AG09309 (cell line): ENCODE measurements at regions not wholly inside any gene's neighbourhood (a gene's known extent, or its start where the extent isn't known, plus 50 kb on each side); places are given as distances from the start of the nearest gene placed in this dataset.
A peak's percentile ranks its signal among the peaks of the same experiment; 100 is the strongest.

Source experiments
- DNase-seq: peaks from one replicate; pipeline ENCODE4 v3.0.0-alpha.2; 2010; ENCODE audit warnings: low read depth
- H3K4me3 ChIP-seq: 2 replicates; pipeline ENCODE4 v1.5.1; 2011; ENCODE audit warnings: mild to moderate bottlenecking, low read depth, low read length, moderate library complexity; ENCODE audit not compliant: control insufficient read depth
- CTCF ChIP-seq: IDR thresholded peaks from 2 replicates; pipeline ENCODE4 v1.5.1; 2011; ENCODE audit warnings: mild to moderate bottlenecking, low read depth, low read length, inconsistent platforms; ENCODE audit not compliant: insufficient read depth, control insufficient read depth; ENCODE audit errors: missing control alignments

GRCh38 chr12:46084666-46085631 is 94.6 kb upstream of the SCAF11 start:
- no peak overlapping the region for H3K4me3 ChIP-seq
- no peak for TF ChIP-seq CTCF
- DNase-seq: no peak

GRCh38 chr12:46082490-46083200 is 92.3 kb upstream of the SCAF11 start:
- no peak for TF ChIP-seq CTCF
- DNase-seq: no peak
- H3K4me3 ChIP-seq: no peak overlapping the region

- no peak for TF ChIP-seq CTCF
- no peak for DNase-seq
- H3K4me3 ChIP-seq: no peak overlapping the region
These were observed 82.9 kb upstream of the SCAF11 start for GRCh38 chr12:46073321-46073720.

GRCh38 chr12:46071769-46072624 is 81.6 kb upstream of the SCAF11 start:
- no peak overlapping the region for H3K4me3 ChIP-seq
- TF ChIP-seq CTCF: peak; percentile 100
- peak; percentile 18 for DNase-seq

GRCh38 chr12:46071335-46071734 is 81.0 kb upstream of the SCAF11 start:
- TF ChIP-seq CTCF: no peak
- H3K4me3 ChIP-seq: no peak overlapping the region
- DNase-seq: no peak

- TF ChIP-seq CTCF: no peak
- no peak overlapping the region for H3K4me3 ChIP-seq
- DNase-seq: no peak
These were observed 76.7 kb upstream of the SCAF11 start for GRCh38 chr12:46067094-46067493.
